Uterus (tissue), 2 donors: ENCODE measurements at regions not wholly inside any gene's neighbourhood (a gene's known extent, or its start where the extent isn't known, plus 50 kb on each side); places are given as distances from the start of the nearest gene placed in this dataset.

Source experiments
- CTCF ChIP-seq, 4 experiments: fragments of 200-600 bp in 2 of 4; fragments of 450-650 bp in 2 of 4; sonication (generic) in 2 of 4; IDR thresholded peaks; one replicate each; pipeline ENCODE4 v1.5.1; 2016 to 2019; ENCODE audit warnings: antibody characterized with exemption in 4 of 4, mild to moderate bottlenecking in 2 of 4, moderate library complexity in 1 of 4
- POLR2A ChIP-seq, 2 donors: fragments of 450-650 bp; IDR thresholded peaks; one replicate each; pipeline ENCODE4 v1.6.1; 2016; ENCODE audit warnings: antibody characterized with exemption in 2 of 2, mild to moderate bottlenecking in 1 of 2, moderate library complexity in 1 of 2

- TF ChIP-seq CTCF (IDR thresholded peaks at IDR 0.05), result no peak
- no peak for TF ChIP-seq POLR2A (IDR thresholded peaks at IDR 0.05)
Observed at GRCh38 chr2:188091220-188091619, 200.5 kb upstream of the GULP1 start.
